Stimulated activated CD4-positive, alpha-beta T cell treated with anti-CD3 and anti-CD28 coated beads, Interleukin-15, amount 100 ng/mL, for 24 hours (primary cell): ENCODE measurements at regions not wholly inside any gene's neighbourhood (a gene's known extent, or its start where the extent isn't known, plus 50 kb on each side); places are given as distances from the start of the nearest gene placed in this dataset.

ENCODE experiments used
- DNase-seq: peaks from one replicate; pipeline ENCODE4 v3.0.0-alpha.2; 2020

DNA sequence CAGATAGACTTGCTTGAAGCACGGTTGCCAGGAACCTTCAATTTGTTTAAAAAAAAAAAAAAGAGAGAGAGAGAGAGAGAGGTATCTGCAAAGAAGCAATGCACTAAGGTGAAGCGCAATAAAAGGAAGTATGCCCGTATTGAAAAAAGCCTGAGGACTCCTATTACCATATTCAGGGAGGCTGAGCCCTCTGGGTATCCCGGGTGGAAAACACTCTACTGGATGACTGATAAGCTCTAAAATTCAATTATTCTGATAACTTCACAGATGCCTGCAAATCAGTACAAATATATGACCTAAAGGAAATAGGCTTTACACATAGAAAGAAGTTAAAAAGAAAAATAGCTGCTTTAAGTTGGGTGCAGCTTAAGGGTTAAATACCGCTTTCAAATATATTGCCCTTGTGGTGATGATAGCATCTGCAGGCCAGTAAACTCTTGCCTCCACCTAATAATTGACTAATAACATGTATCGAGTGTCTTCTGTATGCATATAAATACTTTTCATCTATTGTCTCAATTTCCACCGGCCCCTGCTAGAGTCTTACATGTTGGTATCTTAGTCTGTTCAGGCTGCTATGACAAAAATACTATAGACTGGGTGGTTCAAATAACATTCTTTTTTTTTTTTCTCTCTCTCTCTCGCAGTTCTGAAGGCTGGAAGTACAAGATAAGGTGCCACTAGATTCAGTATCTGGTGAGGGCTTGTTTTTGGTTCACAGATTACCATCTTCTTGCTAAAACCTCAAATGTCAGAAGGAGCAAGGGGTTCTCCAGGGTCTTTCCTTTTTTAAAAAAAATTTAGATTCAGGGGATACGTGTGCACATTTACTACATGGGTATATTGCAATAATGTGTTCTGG, 187.4 kb upstream of the JARID2 start:
- no peak for DNase-seq

GRCh38 chr6:15061180-15061641, 184.7 kb upstream of the JARID2 start:
- DNase-seq, result no peak

- DNase-seq, result no peak
These were observed 183.9 kb upstream of the JARID2 start for GRCh38 chr6:15061908-15062515.

DNA sequence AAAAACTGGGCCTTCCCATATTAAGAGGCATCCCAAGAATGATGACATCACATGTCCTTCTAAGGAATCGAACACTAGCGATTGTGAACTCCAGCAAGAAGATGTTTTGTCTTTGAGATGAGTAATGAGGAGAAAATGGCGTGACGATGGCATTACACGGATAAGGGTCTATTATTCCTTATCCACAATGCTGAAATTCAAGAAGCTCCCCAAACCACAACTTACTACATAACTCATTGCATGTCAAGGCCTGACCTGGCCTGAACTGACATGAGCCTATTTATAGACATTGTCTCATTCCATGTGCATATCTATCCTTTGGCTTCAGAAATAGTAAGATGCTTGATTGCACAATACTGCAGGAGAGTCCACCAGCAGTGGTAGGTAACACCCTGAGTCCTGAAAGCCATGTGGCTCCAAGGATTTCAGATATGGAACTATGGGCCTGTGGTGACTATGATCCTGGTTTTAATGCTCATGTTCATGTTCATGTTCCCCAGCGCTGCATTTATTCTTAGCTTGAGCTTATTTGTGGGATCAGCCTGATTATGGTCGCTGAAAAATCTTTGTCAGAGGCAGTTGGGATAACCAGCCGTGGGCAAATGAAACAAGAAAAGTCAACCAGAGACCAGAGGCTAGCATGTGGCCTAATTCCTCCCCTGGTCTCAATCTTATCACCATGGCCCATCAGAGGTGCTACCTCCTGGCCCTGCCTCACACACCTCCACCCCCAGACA, 183.2 kb upstream of the JARID2 start:
- DNase-seq, result no peak

- DNase-seq, result no peak
These were observed 182.5 kb upstream of the JARID2 start for GRCh38 chr6:15063253-15063853.

- no peak for DNase-seq
These were observed 180.4 kb upstream of the JARID2 start for GRCh38 chr6:15065261-15065989.

DNA sequence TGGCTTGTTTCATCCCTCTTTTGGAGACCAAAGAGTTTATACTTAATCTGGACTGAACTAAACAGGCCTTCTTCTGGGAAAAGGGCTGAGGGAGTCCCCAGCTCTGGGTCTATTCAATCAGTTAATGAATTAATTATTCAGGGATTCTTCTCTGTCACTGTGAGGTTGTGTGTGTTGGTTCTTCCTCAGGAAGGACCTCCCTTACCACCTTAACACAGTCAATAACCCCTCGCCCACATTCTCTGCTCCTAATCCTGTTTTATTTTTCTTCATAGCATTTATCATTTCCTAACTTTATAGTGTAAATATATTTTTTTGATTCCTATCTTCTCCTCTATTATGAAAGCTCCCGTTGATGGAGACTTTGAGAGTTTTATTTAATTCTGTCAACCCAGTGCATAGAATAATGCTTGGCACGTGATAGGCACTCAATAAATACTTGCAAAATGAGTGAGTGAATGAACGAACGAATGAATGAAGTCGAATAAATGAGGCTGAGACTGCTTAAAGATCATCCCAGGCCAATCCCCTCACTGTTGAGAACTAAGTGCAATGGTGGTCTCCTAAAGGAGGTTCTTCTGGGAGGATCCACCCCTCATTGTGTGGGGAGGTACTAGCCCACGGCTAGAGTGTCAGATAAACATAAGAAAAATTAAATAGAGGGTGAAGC, 179.6 kb upstream of the JARID2 start:
- DNase-seq, result no peak

DNA sequence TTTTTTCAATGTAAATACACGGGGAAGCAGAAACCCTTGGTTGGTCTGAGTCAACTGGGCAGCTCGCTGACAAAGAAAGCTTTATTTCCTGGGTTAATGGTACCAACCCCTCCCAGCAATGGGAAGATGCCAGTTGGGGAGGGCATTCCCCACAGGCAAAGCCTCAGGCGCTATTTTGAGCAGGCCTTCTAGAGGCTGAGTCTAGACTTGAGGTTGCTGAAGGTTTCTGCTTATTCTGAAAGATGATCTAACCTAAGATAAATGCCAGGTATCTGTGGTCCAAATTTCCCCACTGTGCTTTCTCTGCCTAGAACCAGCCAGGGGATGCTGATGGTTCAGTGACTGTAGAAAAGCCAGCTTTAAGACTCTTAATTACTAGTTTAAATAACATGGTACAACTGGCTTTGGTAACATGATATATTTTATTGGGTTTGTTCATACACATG, 172.5 kb upstream of the JARID2 start:
- DNase-seq, result peak; percentile 12

GRCh38 chr6:15073883-15074465, 171.9 kb upstream of the JARID2 start:
- DNase-seq, result no peak

- DNase-seq, result no peak
These were observed 171.1 kb upstream of the JARID2 start for GRCh38 chr6:15074806-15075205.

GRCh38 chr6:15076565-15076964, 169.3 kb upstream of the JARID2 start:
- DNase-seq, result no peak

- no peak for DNase-seq
These were observed 168.9 kb upstream of the JARID2 start for GRCh38 chr6:15077006-15077405.

- DNase-seq, result no peak
These were observed 167.9 kb upstream of the JARID2 start for GRCh38 chr6:15077961-15078360.

DNA sequence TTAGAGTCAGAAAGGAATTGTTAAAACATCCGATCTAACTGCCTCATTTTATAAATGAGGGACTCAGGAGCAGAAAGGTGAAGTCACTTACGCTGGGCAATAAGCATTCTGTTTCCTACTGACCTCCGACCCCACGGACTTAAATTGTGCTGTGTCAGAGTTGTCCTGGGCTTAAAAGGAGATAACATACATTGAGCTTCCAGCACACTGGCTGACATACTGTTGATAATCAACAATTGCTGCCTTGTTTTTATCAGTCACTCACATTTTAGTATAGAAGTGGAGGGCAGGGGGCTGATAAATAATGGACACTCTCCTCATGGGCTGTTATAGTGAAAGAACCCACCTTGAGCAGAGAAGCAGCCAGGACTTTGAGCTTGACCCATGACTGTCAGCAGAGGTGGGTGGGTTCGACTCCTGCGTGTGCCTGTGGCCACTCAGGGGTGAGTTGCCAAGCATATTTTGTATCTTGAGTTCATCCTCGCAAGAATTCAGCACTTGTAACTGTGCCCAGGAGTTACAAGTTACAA, 166.5 kb upstream of the JARID2 start:
- no peak for DNase-seq

DNA sequence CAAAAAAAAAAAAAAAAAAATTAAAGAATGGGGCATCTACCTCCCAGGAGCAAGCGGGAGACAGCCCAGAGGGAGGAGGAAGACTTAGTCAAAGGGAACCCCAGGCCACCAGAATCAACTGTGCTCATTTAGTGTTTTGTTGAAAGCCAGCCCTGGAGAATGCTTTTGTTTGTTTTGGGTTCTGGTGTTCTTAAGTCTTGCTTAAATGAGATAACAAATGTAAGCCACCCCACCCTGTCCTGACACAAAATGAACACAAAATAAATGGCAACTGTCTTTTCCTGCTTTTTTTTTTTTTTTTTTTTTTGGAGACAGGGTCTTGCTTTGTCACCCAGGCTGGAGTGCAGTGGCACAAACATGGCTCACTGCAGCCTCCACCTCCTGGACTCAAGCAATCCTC, 165.0 kb upstream of the JARID2 start:
- DNase-seq, result no peak

DNA sequence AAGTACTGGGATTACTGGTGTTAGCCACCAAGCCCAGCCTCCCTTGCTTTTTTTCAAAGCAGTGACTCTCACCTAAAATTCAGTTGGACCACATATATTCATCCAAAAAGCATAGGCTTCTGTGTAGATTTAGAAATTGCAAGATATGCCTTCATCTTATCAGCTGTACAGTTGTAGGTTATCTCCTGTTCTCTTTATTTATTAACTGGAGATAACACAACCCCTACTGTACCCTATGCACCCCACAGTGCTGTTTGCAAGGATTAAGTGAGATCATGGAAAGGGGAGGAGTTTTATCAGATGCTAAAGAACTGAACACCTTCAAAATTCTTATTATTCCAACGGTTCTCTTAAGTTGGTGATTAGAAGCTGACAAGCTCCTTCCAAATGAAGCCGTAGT, 164.4 kb upstream of the JARID2 start:
- DNase-seq, result no peak

DNA sequence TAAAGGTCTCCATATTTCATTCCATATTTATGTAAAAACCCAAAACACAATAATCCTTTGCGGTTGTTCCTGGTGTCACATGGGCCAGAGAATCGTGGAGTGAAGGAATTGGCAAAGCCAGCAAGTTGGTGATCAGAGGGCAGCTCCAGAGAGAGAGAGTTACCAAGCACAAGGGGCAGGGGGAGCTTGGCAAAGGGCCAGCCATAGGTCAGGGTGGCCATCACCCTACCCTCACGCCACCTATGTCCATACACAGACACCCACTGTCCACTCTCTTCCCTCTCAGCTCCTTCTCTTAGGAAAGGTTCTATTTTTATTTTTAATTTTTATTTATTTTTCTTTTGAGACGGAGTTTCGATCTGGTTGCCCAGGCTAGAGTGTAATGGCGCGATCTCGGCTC, 163.2 kb upstream of the JARID2 start:
- DNase-seq, result no peak

DNA sequence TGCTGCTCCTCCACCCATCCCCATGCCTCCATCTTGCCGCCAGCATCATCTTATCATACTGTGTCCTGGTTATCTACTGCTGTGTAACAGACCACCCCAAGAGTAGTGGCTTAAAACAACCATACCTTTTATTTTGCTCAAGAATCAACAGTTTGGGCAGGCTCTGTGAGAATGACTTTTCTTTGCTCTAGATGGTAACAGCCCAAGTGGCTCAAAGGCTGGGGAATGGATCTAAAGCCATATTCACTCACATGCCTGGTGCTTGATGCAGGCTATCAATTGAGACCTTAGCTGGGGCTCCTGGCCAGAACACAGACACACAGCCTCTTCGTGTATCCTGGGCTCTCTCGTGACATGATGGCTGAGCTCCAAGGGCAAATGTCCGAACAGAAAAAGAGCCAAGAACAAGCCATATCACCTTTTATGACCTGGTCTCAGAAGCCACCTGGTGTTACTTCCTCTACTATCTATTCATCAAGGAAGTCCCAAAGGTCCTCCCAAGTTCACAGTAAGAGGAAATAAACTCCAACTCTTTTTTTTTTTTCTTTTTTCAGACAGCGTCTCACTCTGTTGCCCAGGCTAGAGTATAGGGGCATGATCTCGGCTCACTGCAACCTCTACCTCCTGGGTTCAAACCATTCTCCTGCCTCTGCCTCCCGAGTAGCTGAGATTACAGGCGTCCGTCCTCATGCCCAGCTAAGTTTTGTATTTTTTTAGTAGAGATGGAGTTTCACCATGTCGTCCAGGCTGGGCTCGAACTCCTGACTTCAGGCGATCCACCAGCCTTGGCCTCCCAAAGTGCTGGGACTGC, 159.3 kb upstream of the JARID2 start:
- no peak for DNase-seq

DNA sequence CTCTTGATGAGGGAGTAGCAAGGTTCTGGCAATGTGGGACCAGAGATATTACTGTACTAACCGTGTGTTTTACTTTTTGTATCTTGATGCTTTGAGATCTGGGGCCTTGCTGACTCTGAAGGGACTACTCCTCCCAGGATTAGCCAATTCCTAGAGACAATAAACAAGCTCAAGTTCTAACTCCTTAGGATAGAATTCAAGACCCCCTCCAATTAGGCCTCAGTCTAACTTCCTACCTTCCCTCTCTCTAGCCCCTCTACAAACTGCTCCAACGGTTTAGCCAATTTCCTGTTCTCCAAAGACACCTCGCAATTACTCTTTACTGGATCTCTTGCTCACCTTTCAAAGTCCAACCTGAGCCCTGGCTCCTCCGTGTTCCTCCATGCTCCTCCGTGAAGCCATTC, 158.7 kb upstream of the JARID2 start:
- DNase-seq, result no peak

- DNase-seq, result no peak
These were observed 156.8 kb upstream of the JARID2 start for GRCh38 chr6:15088904-15089568.
